H1 (cell line): ENCODE measurements at regions not wholly inside any gene's neighbourhood (a gene's known extent, or its start where the extent isn't known, plus 50 kb on each side); places are given as distances from the start of the nearest gene placed in this dataset.

Source experiments
- CTCF ChIA-PET: fragments of 300-600 bp; sonication (Branson Sonifier 250); formaldehyde crosslinking; loops from one replicate; lab custom pipeline; 2021; ENCODE audit not compliant: partially characterized antibody; lab: Charles Lee
- POLR2A ChIA-PET: fragments of 300-600 bp; sonication (Branson Sonifier 250); formaldehyde crosslinking; loops from one replicate; lab custom pipeline; 2021; ENCODE audit warnings: inconsistent platforms; ENCODE audit not compliant: partially characterized antibody; lab: Charles Lee
- DNase-seq, 2 experiments: peaks; one replicate each; pipeline versions ENCODE4 v3.0.0 to v3.0.0-alpha.2; 2010 to 2022; ENCODE audit warnings: low spot score in 2 of 2, low read depth in 1 of 2, mixed read lengths in 1 of 2
- FAIRE-seq: peaks from 2 replicates; lab custom pipeline; 2011; peaks lifted over from hg19 to GRCh38; lab: Jason Lieb, UNC
- H2AFZ ChIP-seq: 2 replicates; pipeline ENCODE4 v1.8.1; 2012; ENCODE audit warnings: low read length, inconsistent platforms
- H2AK5ac ChIP-seq: 2 replicates; pipeline ENCODE4 v1.6.1; 2013; ENCODE audit warnings: low read depth, low read length
- H2BK120ac ChIP-seq: replicated peaks from 2 replicates; pipeline ENCODE3; 2013; ENCODE audit warnings: low read depth, low read length, inconsistent platforms
- H2BK12ac ChIP-seq: 2 replicates; pipeline ENCODE4 v1.6.1; 2013; ENCODE audit warnings: low read depth, low read length
- H2BK15ac ChIP-seq: 2 replicates; pipeline ENCODE4 v1.6.1; 2013; ENCODE audit warnings: low read length
- H2BK20ac ChIP-seq: 2 replicates; pipeline ENCODE4 v1.6.1; 2013; ENCODE audit warnings: low read length
- H2BK5ac ChIP-seq: 2 replicates; pipeline ENCODE4 v1.6.1; 2013; ENCODE audit warnings: low read depth, low read length
- H3K14ac ChIP-seq: 2 replicates; pipeline ENCODE4 v1.6.1; 2013; ENCODE audit warnings: inconsistent platforms; ENCODE audit not compliant: insufficient read length
- H3K18ac ChIP-seq: 2 replicates; pipeline ENCODE4 v1.6.1; 2013; ENCODE audit warnings: low read length; ENCODE audit errors: extremely low read depth
- H3K23ac ChIP-seq: 2 replicates; pipeline ENCODE4 v1.6.1; 2013; ENCODE audit warnings: inconsistent platforms; ENCODE audit not compliant: insufficient read length
- H3K23me2 ChIP-seq: 2 replicates; pipeline ENCODE4 v1.6.1; 2013; ENCODE audit warnings: low read depth, low read length
- H3K27ac ChIP-seq: 2 replicates; pipeline ENCODE4 v1.6.1; 2011; ENCODE audit warnings: low read depth, low read length, inconsistent platforms
- H3K27me3 ChIP-seq, 4 experiments: replicated peaks in 1 of 4; 1 replicate in 1 of 4; 2 replicates in 3 of 4; pipeline versions ENCODE4 v1.6.1 to v1.8.1; 2011 to 2013; ENCODE audit warnings: low read length in 3 of 4, mild to moderate bottlenecking in 3 of 4, inconsistent platforms in 2 of 4, mixed read lengths in 2 of 4, moderate library complexity in 1 of 4; ENCODE audit not compliant: control insufficient read depth in 3 of 4, insufficient read depth in 3 of 4; ENCODE audit errors: extremely low read depth in 1 of 4
- H3K36me3 ChIP-seq, 4 experiments: 2 replicates each; pipeline versions ENCODE4 v1.6.1 to v1.8.1; 2011 to 2013; ENCODE audit warnings: mild to moderate bottlenecking in 4 of 4, low read length in 3 of 4, moderate library complexity in 2 of 4, control low read depth in 1 of 4, inconsistent platforms in 1 of 4; ENCODE audit not compliant: insufficient read depth in 4 of 4, control insufficient read depth in 2 of 4
- H3K4ac ChIP-seq: replicated peaks from 2 replicates; pipeline ENCODE3; 2013; ENCODE audit warnings: low read length, low read depth, mixed read lengths, inconsistent platforms; ENCODE audit not compliant: insufficient read length
- H3K4me1 ChIP-seq, 4 experiments: replicated peaks in 1 of 4; 1 replicate in 1 of 4; 2 replicates in 3 of 4; pipeline versions ENCODE4 v1.6.1 to v1.8.1; 2011 to 2013; ENCODE audit warnings: low read length in 3 of 4, inconsistent platforms in 2 of 4, mixed read lengths in 1 of 4; ENCODE audit not compliant: insufficient read depth in 4 of 4, control insufficient read depth in 3 of 4
- H3K4me2 ChIP-seq, 2 experiments: 2 replicates each; pipeline versions ENCODE4 v1.6.1 to v1.8.1; 2011 to 2013; ENCODE audit warnings: low read depth in 2 of 2, low read length in 2 of 2, control low read depth in 1 of 2, inconsistent platforms in 1 of 2, mild to moderate bottlenecking in 1 of 2; ENCODE audit not compliant: insufficient read depth in 1 of 2
- H3K4me3 ChIP-seq, 4 experiments: fragments of 200-600, 300-600 bp in 1 of 4; sonication (generic), shearing (Covaris generic), sonication (Bioruptor Twin) in 1 of 4; 2 replicates each; pipeline versions ENCODE4 v1.5.1 to v1.8.1; 2011 to 2016; ENCODE audit warnings: low read length in 4 of 4, low read depth in 3 of 4, control low read depth in 2 of 4, inconsistent platforms in 2 of 4, mild to moderate bottlenecking in 2 of 4, mixed read lengths in 1 of 4, moderate library complexity in 1 of 4; ENCODE audit not compliant: insufficient read depth in 2 of 4; ENCODE audit errors: extremely low read depth in 1 of 4
- H3K56ac ChIP-seq: replicated peaks from 2 replicates; pipeline ENCODE3; 2013; ENCODE audit warnings: low read depth, mild to moderate bottlenecking, mixed read lengths, low read length, inconsistent platforms; ENCODE audit not compliant: insufficient read length
- H3K79me1 ChIP-seq: 2 replicates; pipeline ENCODE4 v1.6.1; 2013; ENCODE audit warnings: low read depth, low read length, control low read depth
- H3K79me2 ChIP-seq, 2 experiments: 2 replicates each; pipeline versions ENCODE4 v1.6.1 to v1.8.1; 2012 to 2013; ENCODE audit warnings: low read length in 2 of 2, mild to moderate bottlenecking in 2 of 2, inconsistent platforms in 1 of 2; ENCODE audit not compliant: insufficient read depth in 2 of 2, control insufficient read depth in 1 of 2
- H3K9ac ChIP-seq, 4 experiments: replicated peaks in 1 of 4; 1 replicate in 1 of 4; 2 replicates in 3 of 4; pipeline versions ENCODE4 v1.6.1 to v1.8.1; 2011 to 2013; ENCODE audit warnings: low read depth in 3 of 4, low read length in 3 of 4, control low read depth in 2 of 4, mild to moderate bottlenecking in 2 of 4, moderate library complexity in 2 of 4, inconsistent platforms in 1 of 4; ENCODE audit errors: extremely low read depth in 1 of 4
- H3K9me3 ChIP-seq, 2 experiments: 2 replicates each; pipeline versions ENCODE4 v1.6.1 to v1.8.1; 2012 to 2013; ENCODE audit warnings: mild to moderate bottlenecking in 2 of 2, moderate library complexity in 2 of 2, control low read depth in 1 of 2, inconsistent platforms in 1 of 2, low read depth in 1 of 2, low read length in 1 of 2, mixed read lengths in 1 of 2; ENCODE audit not compliant: insufficient read depth in 2 of 2
- H4K20me1 ChIP-seq, 2 experiments: replicated peaks in 1 of 2; 2 replicates each; pipeline versions ENCODE3 to v1.8.1; 2011 to 2013; ENCODE audit warnings: inconsistent platforms in 2 of 2, low read length in 2 of 2, mild to moderate bottlenecking in 1 of 2; ENCODE audit not compliant: insufficient read depth in 2 of 2, control insufficient read depth in 1 of 2
- H4K5ac ChIP-seq: 2 replicates; pipeline ENCODE4 v1.6.1; 2013; ENCODE audit warnings: low read length, low read depth, mixed read lengths, inconsistent platforms; ENCODE audit not compliant: insufficient read length
- H4K8ac ChIP-seq: 2 replicates; pipeline ENCODE4 v1.8.0; 2013; ENCODE audit warnings: mild to moderate bottlenecking, moderate library complexity, low read length, inconsistent platforms; ENCODE audit not compliant: insufficient read depth; ENCODE audit errors: extremely low read depth
- H4K91ac ChIP-seq: replicated peaks from 2 replicates; pipeline ENCODE3; 2013; ENCODE audit warnings: low read length, mixed read lengths, inconsistent platforms; ENCODE audit not compliant: insufficient read length
- BCL11A ChIP-seq, 2 experiments: IDR thresholded peaks; one replicate each; pipeline ENCODE4 v1.6.1; 2011; ENCODE audit warnings: low read depth in 2 of 2, low read length in 2 of 2, mild to moderate bottlenecking in 2 of 2
- BRCA1 ChIP-seq: IDR thresholded peaks from 2 replicates; pipeline ENCODE4 v1.6.1; 2012; ENCODE audit warnings: low read depth, low read length, improper control_type of control experiment
- CEBPB ChIP-seq: IDR thresholded peaks from 2 replicates; pipeline ENCODE4 v1.6.1; 2012; ENCODE audit warnings: low read depth, low read length
- CHD2 ChIP-seq: IDR thresholded peaks from 2 replicates; pipeline ENCODE4 v1.6.1; 2012; ENCODE audit warnings: low read length, improper control_type of control experiment
- MAX ChIP-seq: IDR thresholded peaks from 2 replicates; pipeline ENCODE4 v1.6.1; 2012; ENCODE audit warnings: inconsistent platforms
- POU5F1 ChIP-seq: IDR thresholded peaks from 2 replicates; pipeline ENCODE4 v1.6.1; 2011; ENCODE audit warnings: low read depth, mild to moderate bottlenecking, low read length, moderate library complexity
- RFX5 ChIP-seq: IDR thresholded peaks from 2 replicates; pipeline ENCODE4 v1.6.1; 2011; ENCODE audit warnings: low read depth, low read length, improper control_type of control experiment, borderline replicate concordance
- SRF ChIP-seq: IDR thresholded peaks from 2 replicates; pipeline ENCODE4 v1.6.1; 2011; ENCODE audit warnings: mild to moderate bottlenecking, low read depth, low read length, moderate library complexity
- TAF7 ChIP-seq: optimal IDR thresholded peaks from 2 replicates; pipeline ENCODE3; 2011; ENCODE audit warnings: low read depth, mild to moderate bottlenecking, inconsistent platforms, low read length, moderate library complexity, borderline replicate concordance
- YY1 ChIP-seq: IDR thresholded peaks from 2 replicates; pipeline ENCODE4 v1.6.1; 2011; ENCODE audit warnings: low read depth, mild to moderate bottlenecking, low read length
- WGBS, 2 experiments: shearing (Covaris generic) in 1 of 2; methylation state at CpG; one replicate each; pipeline versions ENCODE4 v1.1.6 to v1.1.7; 2013 to 2015; ENCODE audit warnings: low lambda C conversion rate in 2 of 2, mixed read lengths in 2 of 2, inconsistent platforms in 1 of 2, low coverage in 1 of 2, missing lambda C conversion rate in 1 of 2; ENCODE audit not compliant: insufficient replicate concordance in 2 of 2, insufficient coverage in 1 of 2, insufficient read length in 1 of 2; ENCODE audit errors: extremely low coverage in 1 of 2, missing lambda C conversion rate in 1 of 2; 5-methylcytosine and 5-hydroxymethylcytosine counted together

- Histone ChIP-seq H2BK5ac (no peak overlapping the region), H2BK20ac (no peak overlapping the region), H3K79me1 (no peaks in the 10 kb centered on the region), H3K4me1 (no peaks in the 10 kb centered on the region), H3K36me3 (no peaks in the 10 kb centered on the region), H3K4me3 (no peak overlapping the region), H3K9ac (no peak overlapping the region), H2BK15ac (no peak overlapping the region), H2BK120ac (no peak overlapping the region), H4K91ac (no peak overlapping the region), H4K20me1 (no peaks in the 10 kb centered on the region), H2AK5ac (no peak overlapping the region), H3K79me2 (no peaks in the 10 kb centered on the region), H3K4ac (no peak overlapping the region), H2AFZ (no peak overlapping the region), H3K23me2 (no peaks in the 10 kb centered on the region), H3K56ac (no peak overlapping the region), H2BK12ac (no peak overlapping the region), H4K8ac (no peak overlapping the region), H3K14ac (no peak overlapping the region), H4K5ac (no peak overlapping the region), H3K27me3 (no peaks in the 10 kb centered on the region), H3K4me2 (no peak overlapping the region), H3K27ac (no peak overlapping the region), H3K18ac (no peak overlapping the region), H3K9me3 (no peaks in the 10 kb centered on the region), H3K23ac (no peak overlapping the region)
- DNase-seq (no peak), FAIRE-seq (no peak)
- WGBS, 2 experiments: 90% methylated on average over 4 of the region's 4 CpGs; no CpG with 5 or more reads in 1 of the 2 experiments
- ChIA-PET POLR2A (no interaction called here), CTCF (no interaction called here)
- TF ChIP-seq MAX: no peak
- TF ChIP-seq TAF7: no peak
- no peak for TF ChIP-seq BCL11A (IDR thresholded peaks at IDR 0.05; ENCODE audit: low read depth in 2 of 2, low read length in 2 of 2)
- TF ChIP-seq SRF: no peak
- no peak for TF ChIP-seq POU5F1
- TF ChIP-seq RFX5: no peak
- no peak for TF ChIP-seq BRCA1
- no peak for TF ChIP-seq CEBPB
- no peak for TF ChIP-seq YY1
- no peak for TF ChIP-seq CHD2
Observed at GRCh38 chr13:90320664-90321063, 1026.8 kb upstream of the MIR17HG start.
